C4-2B (cell line): ENCODE measurements at regions not wholly inside any gene's neighbourhood (a gene's known extent, or its start where the extent isn't known, plus 50 kb on each side); places are given as distances from the start of the nearest gene placed in this dataset.

Experiments used
- ZFX ChIP-seq: fragments of 450-650 bp; IDR thresholded peaks from 2 replicates; pipeline ENCODE4 v1.6.1; 2017
- TF ChIP-seq, protein P1 (sequence below): fragments of 450-650 bp; conservative IDR thresholded peaks from 2 replicates; pipeline ENCODE4 v1.5.1; 2017; ENCODE audit warnings: mild to moderate bottlenecking

- no peak for TF ChIP-seq ZFX
- TF ChIP-seq, protein P1, sequence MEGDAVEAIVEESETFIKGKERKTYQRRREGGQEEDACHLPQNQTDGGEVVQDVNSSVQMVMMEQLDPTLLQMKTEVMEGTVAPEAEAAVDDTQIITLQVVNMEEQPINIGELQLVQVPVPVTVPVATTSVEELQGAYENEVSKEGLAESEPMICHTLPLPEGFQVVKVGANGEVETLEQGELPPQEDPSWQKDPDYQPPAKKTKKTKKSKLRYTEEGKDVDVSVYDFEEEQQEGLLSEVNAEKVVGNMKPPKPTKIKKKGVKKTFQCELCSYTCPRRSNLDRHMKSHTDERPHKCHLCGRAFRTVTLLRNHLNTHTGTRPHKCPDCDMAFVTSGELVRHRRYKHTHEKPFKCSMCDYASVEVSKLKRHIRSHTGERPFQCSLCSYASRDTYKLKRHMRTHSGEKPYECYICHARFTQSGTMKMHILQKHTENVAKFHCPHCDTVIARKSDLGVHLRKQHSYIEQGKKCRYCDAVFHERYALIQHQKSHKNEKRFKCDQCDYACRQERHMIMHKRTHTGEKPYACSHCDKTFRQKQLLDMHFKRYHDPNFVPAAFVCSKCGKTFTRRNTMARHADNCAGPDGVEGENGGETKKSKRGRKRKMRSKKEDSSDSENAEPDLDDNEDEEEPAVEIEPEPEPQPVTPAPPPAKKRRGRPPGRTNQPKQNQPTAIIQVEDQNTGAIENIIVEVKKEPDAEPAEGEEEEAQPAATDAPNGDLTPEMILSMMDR: no peak
Measured at GRCh38 chr13:55038230-55038629, 2009.6 kb downstream of the OLFM4 start.
